SK-N-MC (cell line): ENCODE measurements at regions not wholly inside any gene's neighbourhood (a gene's known extent, or its start where the extent isn't known, plus 50 kb on each side); places are given as distances from the start of the nearest gene placed in this dataset.

Experiments
- EZH2 ChIP-seq: fragments of 200-600 bp; sonication (generic); IDR thresholded peaks from one replicate; pipeline ENCODE4 v1.6.1; 2017; ENCODE audit warnings: antibody characterized with exemption
- FOXP2 ChIP-seq: optimal IDR thresholded peaks from 2 replicates; pipeline ENCODE3; 2011; ENCODE audit warnings: mild to moderate bottlenecking, moderate library complexity; ENCODE audit not compliant: insufficient read depth; ENCODE audit errors: extremely low read length, control extremely low read depth
- POLR2AphosphoS5 ChIP-seq: IDR thresholded peaks from 2 replicates; pipeline ENCODE4 v1.6.1; 2012; ENCODE audit warnings: mild to moderate bottlenecking, low read depth, low read length, borderline replicate concordance

- TF ChIP-seq POLR2AphosphoS5 (no peak), EZH2 (no peak), FOXP2 (no peak)
Observed at GRCh38 chr6:44670146-44670545, 282.6 kb downstream of the CDC5L start.
